ENCODE measurements at regions not wholly inside any gene's neighbourhood (a gene's known extent, or its start where the extent isn't known, plus 50 kb on each side); places are given as distances from the start of the nearest gene placed in this dataset.

DNA sequence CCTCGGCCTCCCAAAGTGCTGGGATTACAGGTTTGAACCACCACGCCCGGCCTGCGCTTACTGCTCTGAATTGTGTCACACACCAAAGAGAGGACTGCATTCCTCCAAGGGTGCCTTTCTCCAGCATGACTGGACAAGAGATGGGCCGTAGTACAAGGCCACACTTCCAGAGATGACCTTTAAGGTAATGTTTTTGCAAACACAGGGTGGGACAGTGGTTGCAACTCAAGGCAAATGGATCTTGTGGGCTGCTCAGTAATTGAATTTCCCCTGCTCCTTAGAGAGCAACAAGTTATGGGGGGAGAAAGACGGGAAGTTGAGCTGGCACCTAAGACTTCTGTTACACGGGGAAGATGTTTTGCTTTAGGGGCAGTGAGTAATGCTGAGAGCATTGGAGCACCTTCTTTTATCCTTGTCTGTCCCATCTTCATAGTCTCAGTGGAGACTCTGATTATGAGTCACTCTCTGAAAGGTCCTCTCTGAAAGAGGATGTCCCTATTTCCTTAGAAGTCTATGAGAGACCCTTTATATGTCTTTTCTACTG lies 66.3 kb downstream of the C11orf91 start:
- H2AFZ ChIP-seq (ENCODE audit: low read depth, low read length, severe bottlenecking): no peak overlapping the region
- no peaks in the 10 kb centered on the region for H4K20me1 ChIP-seq (ENCODE audit: low read depth, low read length)
- H3K36me3 ChIP-seq (ENCODE audit: low read length): no peaks in the 10 kb centered on the region
- H3K27ac ChIP-seq (ENCODE audit: low read depth, low read length): no peak overlapping the region
- no peaks in the 10 kb centered on the region for H3K9me3 ChIP-seq (ENCODE audit: insufficient read depth, low read length)
- no peak overlapping the region for H3K4me2 ChIP-seq (ENCODE audit: low read depth, low read length, poor library complexity, severe bottlenecking)
- H3K27me3 ChIP-seq (ENCODE audit: low read length): no peaks in the 10 kb centered on the region
- H3F3A ChIP-seq (ENCODE audit: insufficient read depth): no peaks in the 10 kb centered on the region
- H3K4me3 ChIP-seq (ENCODE audit: insufficient read depth, low read length, poor library complexity, severe bottlenecking): no peak overlapping the region
- H3K9me2 ChIP-seq (replicated peaks; ENCODE audit: insufficient read depth, low read length): no peaks in the 10 kb centered on the region
- H3K79me2 ChIP-seq (ENCODE audit: insufficient read depth, low read length): no peaks in the 10 kb centered on the region
- TF ChIP-seq EZH2phosphoT487 (conservative IDR thresholded peaks at IDR 0.05; ENCODE audit: low read length) (no peak), CTCF (IDR thresholded peaks at IDR 0.05; ENCODE audit: insufficient read depth, low read length, poor library complexity, severe bottlenecking) (no peak)
- H3K9ac ChIP-seq (ENCODE audit: low read length): no peak overlapping the region

- no peaks in the 10 kb centered on the region for H3K9me2 ChIP-seq (replicated peaks; ENCODE audit: insufficient read depth, low read length)
- H4K20me1 ChIP-seq (ENCODE audit: low read depth, low read length): no peaks in the 10 kb centered on the region
- no peak overlapping the region for H3K4me3 ChIP-seq (ENCODE audit: insufficient read depth, low read length, poor library complexity, severe bottlenecking)
- no peak overlapping the region for H3K4me2 ChIP-seq (ENCODE audit: low read depth, low read length, poor library complexity, severe bottlenecking)
- no peak overlapping the region for H3K27ac ChIP-seq (ENCODE audit: low read depth, low read length)
- H3F3A ChIP-seq (ENCODE audit: insufficient read depth): no peaks in the 10 kb centered on the region
- TF ChIP-seq CTCF (IDR thresholded peaks at IDR 0.05; ENCODE audit: insufficient read depth, low read length, poor library complexity, severe bottlenecking) (no peak), EZH2phosphoT487 (conservative IDR thresholded peaks at IDR 0.05; ENCODE audit: low read length) (no peak)
- no peaks in the 10 kb centered on the region for H3K36me3 ChIP-seq (ENCODE audit: low read length)
- H3K9ac ChIP-seq (ENCODE audit: low read length): no peak overlapping the region
- H2AFZ ChIP-seq (ENCODE audit: low read depth, low read length, severe bottlenecking): no peak overlapping the region
- no peaks in the 10 kb centered on the region for H3K79me2 ChIP-seq (ENCODE audit: insufficient read depth, low read length)
- no peaks in the 10 kb centered on the region for H3K9me3 ChIP-seq (ENCODE audit: insufficient read depth, low read length)
- no peaks in the 10 kb centered on the region for H3K27me3 ChIP-seq (ENCODE audit: low read length)
Observed at GRCh38 chr11:33633251-33634003, 67.2 kb downstream of the C11orf91 start.

DNA sequence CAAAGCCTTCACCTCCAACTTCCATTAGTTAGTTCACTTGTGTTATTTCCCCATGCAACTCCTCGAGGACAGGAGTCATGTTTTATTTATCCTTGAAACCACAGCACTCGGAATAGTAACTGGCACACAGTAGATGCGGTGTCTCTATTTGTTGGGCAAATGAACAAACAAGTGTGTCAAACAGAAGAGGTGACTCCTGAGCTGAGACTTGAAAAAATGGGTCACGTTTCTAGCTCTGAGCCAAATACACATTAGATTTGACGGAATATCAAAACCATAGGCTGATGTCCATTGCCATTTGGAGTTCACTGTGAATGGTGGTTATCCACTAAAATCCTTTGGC lies 68.9 kb downstream of the C11orf91 start:
- H3K36me3 ChIP-seq (ENCODE audit: low read length): no peaks in the 10 kb centered on the region
- H3K9ac ChIP-seq (ENCODE audit: low read length): no peak overlapping the region
- no peak overlapping the region for H3K4me3 ChIP-seq (ENCODE audit: insufficient read depth, low read length, poor library complexity, severe bottlenecking)
- H3K9me2 ChIP-seq (replicated peaks; ENCODE audit: insufficient read depth, low read length): no peaks in the 10 kb centered on the region
- H3K27me3 ChIP-seq (ENCODE audit: low read length): no peaks in the 10 kb centered on the region
- no peak overlapping the region for H2AFZ ChIP-seq (ENCODE audit: low read depth, low read length, severe bottlenecking)
- H3K9me3 ChIP-seq (ENCODE audit: insufficient read depth, low read length): no peaks in the 10 kb centered on the region
- no peaks in the 10 kb centered on the region for H3F3A ChIP-seq (ENCODE audit: insufficient read depth)
- no peak for TF ChIP-seq CTCF (IDR thresholded peaks at IDR 0.05; ENCODE audit: insufficient read depth, low read length, poor library complexity, severe bottlenecking)
- no peak for TF ChIP-seq EZH2phosphoT487 (conservative IDR thresholded peaks at IDR 0.05; ENCODE audit: low read length)
- H3K4me2 ChIP-seq (ENCODE audit: low read depth, low read length, poor library complexity, severe bottlenecking): no peak overlapping the region
- H3K79me2 ChIP-seq (ENCODE audit: insufficient read depth, low read length): no peaks in the 10 kb centered on the region
- H4K20me1 ChIP-seq (ENCODE audit: low read depth, low read length): no peaks in the 10 kb centered on the region
- H3K27ac ChIP-seq (ENCODE audit: low read depth, low read length): no peak overlapping the region
